GM19397 (cell line): ENCODE measurements at regions not wholly inside any gene's neighbourhood (a gene's known extent, or its start where the extent isn't known, plus 50 kb on each side); places are given as distances from the start of the nearest gene placed in this dataset.

Experiments
- ATAC-seq: cut with Tn5 transposase; IDR thresholded peaks from one replicate; pipeline ENCODE4 v1.9.1; 2021; ENCODE audit warnings: mild to moderate bottlenecking, moderate library complexity; ENCODE audit not compliant: unreplicated experiment

DNA sequence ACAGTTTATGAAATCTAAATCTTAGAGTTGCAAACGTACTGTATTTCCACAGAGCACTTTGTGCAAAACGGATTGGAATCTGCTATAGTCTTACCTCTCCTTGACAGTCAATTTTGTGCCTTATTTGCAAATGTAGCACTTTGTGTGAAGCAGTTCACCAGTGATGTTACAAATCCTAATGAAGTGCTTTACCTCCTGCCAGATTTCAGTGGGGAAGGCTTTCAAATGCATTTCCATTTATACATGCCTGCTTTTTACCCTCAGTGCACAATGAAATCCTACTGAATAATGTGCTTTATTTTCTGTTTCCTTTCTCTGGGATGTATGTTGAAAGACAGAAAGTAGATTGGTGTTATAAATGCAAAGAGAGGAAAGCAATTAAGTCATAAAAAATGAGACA, 2141.6 kb upstream of the C9orf72 start:
- no peak for ATAC-seq

- ATAC-seq: no peak
Measured at GRCh38 chr9:29717631-29718030, 2144.3 kb upstream of the C9orf72 start.

GRCh38 chr9:29730163-29730562, 2156.9 kb upstream of the C9orf72 start:
- ATAC-seq: no peak

DNA sequence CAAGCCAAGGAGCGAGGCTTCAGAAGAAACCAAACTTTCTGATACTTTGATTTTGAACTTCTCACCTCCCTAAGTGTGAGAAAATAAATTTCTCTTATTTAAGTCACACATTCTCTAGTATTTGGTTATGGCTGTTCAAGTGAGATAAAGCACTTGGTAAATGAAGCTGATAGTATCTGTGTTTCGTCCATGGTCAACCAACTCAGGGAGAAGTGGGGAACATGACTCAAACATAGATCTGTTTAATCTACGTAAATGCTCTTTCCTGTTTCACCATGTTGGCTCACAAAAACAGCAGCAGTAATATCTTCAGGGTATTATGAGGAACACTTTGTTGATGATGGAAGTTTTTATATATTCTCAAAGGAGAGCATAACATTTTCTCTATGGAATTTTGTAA, 2167.2 kb upstream of the C9orf72 start:
- no peak for ATAC-seq

- ATAC-seq: no peak
Measured at GRCh38 chr9:29741169-29741568, 2167.9 kb upstream of the C9orf72 start.

DNA sequence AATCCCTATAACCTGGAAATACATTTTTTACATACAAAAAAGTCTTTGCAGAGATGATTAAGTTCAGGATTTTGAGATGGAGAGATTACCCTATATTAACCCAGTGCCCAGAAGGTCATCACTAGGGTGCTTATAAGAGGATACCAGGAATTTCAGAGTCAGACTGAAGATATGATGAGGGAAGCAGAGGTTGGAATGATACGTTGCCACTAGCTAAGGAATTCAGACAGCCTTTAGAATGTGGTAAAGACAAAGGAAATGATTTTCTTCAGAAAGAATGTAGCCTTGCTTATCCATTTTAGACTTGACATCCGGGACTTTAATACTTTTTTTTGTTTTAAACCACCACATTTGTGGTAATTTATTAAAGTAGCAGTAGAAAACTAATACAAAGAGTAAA, 2176.8 kb upstream of the C9orf72 start:
- no peak for ATAC-seq

DNA sequence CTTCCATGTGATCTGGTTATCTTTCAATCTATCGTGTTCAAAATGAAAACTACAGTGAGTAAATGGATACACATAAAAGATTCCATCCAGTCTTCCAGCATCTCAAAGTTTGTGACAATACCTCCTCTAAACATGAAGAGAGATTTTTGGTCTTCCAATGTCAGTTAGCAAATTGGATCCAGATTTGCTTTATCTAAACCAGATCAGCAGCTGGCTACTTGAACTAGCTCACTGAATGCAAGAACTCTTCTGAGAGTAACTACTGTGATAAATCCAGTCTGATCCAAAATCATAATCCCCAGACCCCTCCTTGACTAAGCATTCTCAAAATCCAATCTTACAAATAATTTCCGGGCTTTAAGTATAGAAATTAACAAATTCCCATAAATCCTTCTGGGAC, 2177.9 kb upstream of the C9orf72 start:
- ATAC-seq: no peak

- ATAC-seq: no peak
Measured at GRCh38 chr9:29753638-29754037, 2180.4 kb upstream of the C9orf72 start.

DNA sequence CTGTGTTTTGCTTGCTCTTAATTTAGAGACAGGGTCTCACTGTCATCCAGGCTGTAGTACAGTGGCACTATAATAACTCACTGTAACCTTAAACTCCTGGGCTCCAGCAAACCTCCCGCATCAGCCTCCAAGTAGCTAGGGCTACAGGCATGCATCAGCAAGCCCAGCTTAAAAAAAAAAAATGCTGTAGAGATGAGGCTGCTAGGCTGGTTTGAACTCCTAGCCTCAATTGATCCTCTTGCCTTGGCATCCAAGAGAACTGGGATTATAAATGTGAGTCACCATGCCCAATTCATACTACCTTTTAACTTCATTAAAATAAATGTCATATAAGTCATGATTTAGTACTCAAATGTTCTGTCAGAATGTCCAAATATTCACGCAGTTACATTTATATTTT, 2195.7 kb upstream of the C9orf72 start:
- no peak for ATAC-seq

- no peak for ATAC-seq
Measured at GRCh38 chr9:29773676-29774075, 2200.4 kb upstream of the C9orf72 start.

- ATAC-seq: no peak
Measured at GRCh38 chr9:29775491-29775890, 2202.2 kb upstream of the C9orf72 start.

DNA sequence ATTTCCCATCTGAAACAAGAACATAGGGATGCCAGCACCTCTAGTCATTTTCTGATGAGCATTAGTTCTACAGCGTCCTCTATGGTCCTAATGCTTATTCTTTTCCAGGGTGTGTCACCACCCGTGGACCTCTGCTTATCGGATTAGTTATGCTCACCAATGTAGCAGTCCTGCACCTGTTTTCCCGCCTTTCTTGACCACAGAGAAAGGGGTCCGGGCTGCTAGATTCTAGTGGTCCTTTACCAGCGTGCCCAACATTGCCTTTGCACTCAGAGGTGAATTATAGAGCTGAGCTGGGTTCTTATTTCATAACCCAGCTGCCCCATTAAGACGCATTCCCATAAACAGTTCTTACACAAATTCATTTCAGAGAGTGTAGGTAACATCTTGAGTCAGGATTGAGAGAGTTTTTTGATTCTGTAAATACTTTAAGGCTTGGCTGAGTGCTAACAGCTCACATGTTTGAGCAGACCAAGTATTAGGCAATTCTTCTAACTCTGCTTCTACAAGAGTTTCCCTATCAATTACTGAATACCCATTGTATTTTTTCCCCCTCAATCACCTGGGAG, 2205.1 kb upstream of the C9orf72 start:
- ATAC-seq: no peak

- no peak for ATAC-seq
Measured at GRCh38 chr9:29793970-29794369, 2220.7 kb upstream of the C9orf72 start.

GRCh38 chr9:29796291-29796952, 2223.1 kb upstream of the C9orf72 start:
- ATAC-seq: peak; percentile 74

GRCh38 chr9:29798599-29798998, 2225.3 kb upstream of the C9orf72 start:
- no peak for ATAC-seq

DNA sequence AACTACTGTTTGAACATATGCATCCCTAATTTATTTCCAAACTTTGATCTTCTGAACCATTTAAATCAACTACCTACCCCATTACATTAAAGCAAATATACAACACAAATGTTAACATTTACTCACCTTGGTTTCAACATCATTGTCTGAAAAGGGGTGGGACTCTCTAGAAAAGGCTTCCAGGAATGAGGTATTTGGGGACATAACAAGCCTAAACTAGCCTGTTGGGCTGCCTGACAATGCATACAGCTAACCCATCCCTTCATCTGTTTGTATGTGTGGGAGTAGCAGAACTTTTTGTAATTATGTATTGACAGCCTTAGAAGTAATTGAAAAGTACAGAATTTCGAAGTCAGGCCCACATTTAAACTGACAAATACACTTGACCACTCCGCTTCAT, 2225.9 kb upstream of the C9orf72 start:
- ATAC-seq: no peak

DNA sequence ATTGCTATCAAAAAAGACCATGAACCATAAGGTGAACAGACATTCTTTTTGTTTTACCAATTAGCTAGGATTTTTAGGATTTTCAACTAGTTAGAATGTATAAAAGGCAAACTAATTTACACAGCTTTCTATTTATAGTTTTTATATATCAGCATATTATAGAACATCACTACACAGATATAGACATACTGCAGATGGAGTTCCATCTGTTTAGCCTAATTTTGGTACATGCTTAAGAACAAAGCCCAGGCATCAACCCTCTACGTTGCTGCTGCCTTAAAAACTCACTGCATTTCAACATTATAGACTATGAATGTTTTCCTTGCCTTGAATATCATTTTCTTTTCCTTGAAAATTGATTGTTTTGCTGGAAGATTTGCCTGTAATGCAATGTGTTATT, 2227.5 kb upstream of the C9orf72 start:
- no peak for ATAC-seq

- no peak for ATAC-seq
Measured at GRCh38 chr9:29802454-29802853, 2229.2 kb upstream of the C9orf72 start.

- no peak for ATAC-seq
Measured at GRCh38 chr9:29806937-29807618, 2233.8 kb upstream of the C9orf72 start.

- no peak for ATAC-seq
Measured at GRCh38 chr9:29816954-29817703, 2243.8 kb upstream of the C9orf72 start.

- no peak for ATAC-seq
Measured at GRCh38 chr9:29822458-29822857, 2249.2 kb upstream of the C9orf72 start.

DNA sequence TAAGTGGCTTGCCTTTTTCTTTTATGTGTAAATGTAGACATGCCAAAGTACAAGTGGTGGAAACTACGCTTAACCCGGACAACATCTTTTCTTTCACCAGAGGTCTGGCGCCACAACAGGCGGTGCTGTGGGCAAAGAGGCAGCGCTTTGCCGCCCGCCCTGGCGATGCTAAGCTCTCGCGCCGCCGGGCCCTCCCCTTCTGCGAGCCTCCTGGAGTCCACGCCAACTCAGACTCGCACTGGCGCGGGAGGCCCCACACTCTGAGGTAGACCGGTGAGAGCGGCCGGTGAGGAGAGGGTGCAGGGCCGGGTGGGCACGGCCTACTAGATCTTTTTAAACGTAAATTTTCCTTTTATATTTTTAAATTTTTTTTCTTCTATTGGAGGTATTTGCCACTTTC, 2253.1 kb upstream of the C9orf72 start:
- no peak for ATAC-seq
